ENCODE measurements at regions not wholly inside any gene's neighbourhood (a gene's known extent, or its start where the extent isn't known, plus 50 kb on each side); places are given as distances from the start of the nearest gene placed in this dataset.

DNA sequence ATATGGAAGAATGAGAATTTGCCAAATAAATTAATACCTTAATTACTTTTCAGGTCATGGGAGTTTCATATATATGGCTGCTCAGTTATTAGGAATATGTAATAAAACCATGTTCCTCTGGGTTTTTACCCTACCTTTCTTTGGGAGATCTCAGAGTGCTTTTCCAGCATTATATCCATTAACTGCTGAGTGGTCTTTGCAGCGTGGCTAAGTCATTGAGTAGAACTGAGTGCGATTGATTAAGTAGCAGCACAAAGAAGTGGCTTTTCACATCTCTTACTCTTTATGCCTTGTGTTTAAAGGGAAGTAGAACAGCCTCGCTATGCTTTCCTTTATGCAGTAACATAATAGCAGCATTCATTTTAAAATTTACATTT is 340.1 kb downstream of the SNAPC1 start:
- intact Hi-C loops (cut with DNase I): no loop called here
- DNase-seq (ENCODE audit: missing footprints): no peak
- ATAC-seq: no peak

- DNase-seq (ENCODE audit: missing footprints) (no peak), ATAC-seq (no peak)
- intact Hi-C loops (cut with DNase I): no loop called here
Observed at GRCh38 chr14:62103464-62103863, 341.2 kb downstream of the SNAPC1 start.

DNA sequence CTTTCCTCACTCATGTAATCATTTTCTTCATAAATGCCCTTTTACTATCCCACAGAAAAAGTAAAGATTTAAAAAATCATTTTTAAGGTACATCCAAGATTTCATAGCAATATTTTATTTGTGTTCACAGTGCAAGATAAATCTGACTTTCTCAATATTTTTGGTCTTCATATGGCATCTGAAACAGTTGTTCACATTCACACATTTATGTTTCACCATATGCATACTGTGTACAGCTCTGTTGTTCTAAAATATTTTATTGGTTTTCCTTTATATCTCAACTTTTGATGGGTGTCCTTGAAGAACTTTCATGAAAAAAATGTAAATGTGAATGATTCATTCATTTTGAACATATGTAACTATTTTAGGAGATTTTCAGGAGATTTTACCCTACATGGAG is 348.7 kb downstream of the SNAPC1 start:
- intact Hi-C loops (cut with DNase I): no loop called here
- ATAC-seq (no peak), DNase-seq (ENCODE audit: missing footprints) (no peak)

- DNase-seq (ENCODE audit: missing footprints): peak; percentile 71
- intact Hi-C loops (cut with DNase I): no loop called here
- ATAC-seq: peak; percentile 91
Observed at GRCh38 chr14:62117010-62117750, 355.0 kb downstream of the SNAPC1 start.

- no peak for ATAC-seq
- no peak for DNase-seq (ENCODE audit: missing footprints)
- intact Hi-C loops (cut with DNase I): no loop called here
Observed at GRCh38 chr14:62117751-62118105, 355.5 kb downstream of the SNAPC1 start.

DNA sequence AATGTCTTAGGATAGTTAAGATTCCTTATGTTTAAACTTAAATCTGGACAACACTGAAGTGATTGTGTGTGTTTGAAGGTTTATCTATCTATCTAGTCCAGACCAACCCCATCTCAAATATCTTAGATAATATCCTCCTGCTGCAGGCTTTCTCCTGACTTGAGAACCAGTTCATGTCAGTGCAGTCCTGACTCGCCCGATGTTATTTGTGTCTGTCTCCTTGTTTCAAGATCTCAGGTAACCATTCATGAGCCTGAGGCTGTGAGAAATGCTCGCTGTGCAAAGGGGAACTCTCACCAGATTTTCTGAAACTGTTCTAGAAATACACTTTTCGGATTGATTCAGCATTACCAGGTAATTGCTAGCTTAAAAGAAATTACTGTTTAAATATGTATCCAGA is 356.2 kb downstream of the SNAPC1 start:
- intact Hi-C loops (cut with DNase I): no loop called here
- ATAC-seq: no peak
- no peak for DNase-seq (ENCODE audit: missing footprints)

GRCh38 chr14:62118871-62119270 is 356.7 kb downstream of the SNAPC1 start:
- DNase-seq (ENCODE audit: missing footprints): no peak
- ATAC-seq: no peak
- intact Hi-C loops (cut with DNase I): no loop called here

DNA sequence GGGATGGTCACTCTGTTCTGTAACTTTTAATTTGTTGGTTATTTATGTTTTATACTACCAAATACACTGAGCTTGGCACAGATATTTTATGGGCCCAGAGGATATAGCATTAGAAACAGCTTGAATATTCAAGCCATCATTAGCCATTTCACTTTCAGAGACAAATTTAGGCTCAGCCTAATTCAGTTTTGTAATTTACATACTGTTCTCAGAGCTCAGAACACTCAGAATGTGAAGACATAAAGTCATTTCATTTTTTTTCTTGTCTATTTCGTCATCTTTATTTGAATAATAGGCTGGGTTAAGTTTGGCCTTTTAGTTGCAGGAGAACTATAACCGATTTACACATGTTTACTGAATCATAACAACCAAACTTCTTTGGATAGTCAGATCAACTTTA is 361.7 kb downstream of the SNAPC1 start:
- intact Hi-C loops (cut with DNase I): loop anchor here (10.0 kb wide), 2 partner anchors 669 to 829 kb away; no protein-coding TSS in a partner anchor
- ATAC-seq (no peak), DNase-seq (ENCODE audit: missing footprints) (no peak)

DNA sequence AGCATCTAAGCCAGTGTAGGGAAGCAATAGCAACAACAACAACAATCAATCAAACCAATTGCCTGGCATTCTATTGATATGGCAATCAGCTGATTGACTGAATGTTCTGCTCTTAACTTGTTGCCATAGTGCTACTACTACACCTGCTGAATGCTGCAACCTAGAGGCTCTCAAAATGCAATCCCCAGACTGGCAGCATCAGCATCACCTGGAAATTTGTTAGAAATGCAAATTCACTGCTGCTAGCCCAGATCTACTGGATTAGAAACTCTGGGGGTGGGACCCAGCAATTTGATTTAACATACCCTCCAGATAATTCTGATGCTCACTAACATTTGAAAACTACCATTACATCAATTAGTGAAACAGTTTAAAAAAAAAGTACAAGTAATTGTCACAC is 363.6 kb downstream of the SNAPC1 start:
- intact Hi-C loops (cut with DNase I): loop anchor here (5.0 to 10.0 kb wide), 3 partner anchors 233 to 831 kb away; no protein-coding TSS in a partner anchor
- DNase-seq (ENCODE audit: missing footprints) (no peak), ATAC-seq (no peak)

DNA sequence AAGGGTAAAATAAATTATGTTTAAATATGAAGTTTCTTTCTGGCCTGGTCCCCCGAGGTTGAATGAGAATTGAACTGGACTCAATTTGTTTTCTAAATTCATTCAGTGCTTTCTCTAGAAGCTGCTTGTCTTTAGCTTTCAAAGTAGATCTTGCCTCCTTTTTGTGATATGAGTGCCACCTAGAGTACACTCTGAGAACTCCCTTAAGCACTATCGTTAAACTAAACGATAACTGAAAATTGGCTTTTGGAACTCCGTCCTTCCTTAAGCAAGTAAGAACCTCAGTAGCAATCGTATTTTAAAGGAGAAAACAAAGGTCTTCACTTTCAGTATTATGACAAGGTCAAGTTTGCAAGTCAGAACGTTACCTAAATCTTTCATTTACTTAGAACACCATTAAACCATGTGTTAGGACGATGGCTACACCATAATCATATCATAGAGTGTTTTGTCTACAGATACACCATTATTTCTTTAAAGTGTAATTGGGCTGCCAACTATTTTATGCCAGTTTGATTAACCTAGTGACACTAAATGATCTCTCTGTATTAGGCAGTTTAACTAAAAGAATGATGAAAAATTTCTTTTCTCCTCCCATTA is 364.8 kb downstream of the SNAPC1 start:
- intact Hi-C loops (cut with DNase I): loop anchor here (5.0 to 10.0 kb wide), 3 partner anchors 235 to 832 kb away; no protein-coding TSS in a partner anchor
- ATAC-seq (no peak), DNase-seq (ENCODE audit: missing footprints) (no peak)

GRCh38 chr14:62130441-62130840 is 368.2 kb downstream of the SNAPC1 start:
- no peak for DNase-seq (ENCODE audit: missing footprints)
- ATAC-seq: no peak
- intact Hi-C loops (cut with DNase I): no loop called here

DNA sequence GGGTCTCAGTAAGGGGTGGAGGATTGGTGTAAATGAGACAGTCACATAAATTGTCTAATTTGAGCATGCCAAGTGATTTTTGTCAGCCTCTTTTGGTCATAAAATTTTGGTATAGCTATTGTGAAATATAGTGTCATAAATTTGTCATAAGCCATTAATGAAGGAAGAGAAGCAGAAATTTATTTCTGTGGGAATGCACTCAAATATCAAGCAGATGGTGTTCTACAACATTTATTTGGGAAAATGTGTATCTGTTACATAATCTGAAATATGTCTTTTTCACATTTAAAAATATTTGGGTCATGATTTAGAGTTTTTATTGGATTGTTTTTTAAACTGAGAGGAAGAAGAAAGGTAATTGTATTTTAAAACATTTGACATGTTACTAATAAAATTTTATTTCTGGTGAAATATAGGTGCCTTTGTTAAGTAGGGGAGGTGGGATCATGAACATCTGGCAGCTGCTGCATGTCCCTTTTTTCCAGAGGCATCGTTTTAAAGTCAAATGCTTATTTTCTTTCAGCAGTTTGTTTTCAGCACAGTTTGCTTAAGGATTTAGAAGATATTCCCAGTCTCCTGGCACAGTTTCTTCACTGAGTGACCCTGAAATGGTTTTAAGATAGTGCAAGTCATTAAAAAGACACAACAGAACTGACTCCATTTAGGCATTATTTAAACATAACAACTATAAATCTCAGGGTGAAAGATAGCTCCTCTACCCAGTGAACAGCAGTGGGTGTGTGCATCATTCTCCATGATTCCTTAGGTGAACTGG is 371.7 kb downstream of the SNAPC1 start:
- DNase-seq (ENCODE audit: missing footprints): no peak
- intact Hi-C loops (cut with DNase I): no loop called here

DNA sequence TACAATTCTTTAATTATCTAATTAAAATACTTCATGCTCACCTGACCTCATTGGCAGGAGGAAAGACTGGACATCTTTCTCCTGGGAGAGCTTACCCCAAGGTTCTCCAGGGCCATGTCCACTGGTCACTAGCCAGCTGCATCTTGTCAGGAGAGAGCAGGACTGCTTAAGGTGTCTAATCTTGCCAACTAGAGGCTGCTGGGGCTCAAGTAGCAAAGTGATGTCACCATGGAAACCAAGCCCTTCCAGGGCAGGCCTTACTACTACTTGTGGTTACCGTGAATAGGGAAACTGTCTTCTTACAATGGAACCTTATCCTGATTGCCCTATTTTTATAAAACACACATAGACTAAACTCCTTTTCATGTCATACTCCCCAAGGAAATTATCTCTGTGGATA is 376.4 kb downstream of the SNAPC1 start:
- intact Hi-C loops (cut with DNase I): no loop called here
- ATAC-seq (peak; percentile 59), DNase-seq (ENCODE audit: missing footprints) (no peak)

More for the DNA sequence above, 371.7 kb downstream of the SNAPC1 start:
- ATAC-seq: no peak

- DNase-seq (ENCODE audit: missing footprints): no peak
- no peak for ATAC-seq
- intact Hi-C loops (cut with DNase I): no loop called here
Observed at GRCh38 chr14:62141139-62141538, 378.9 kb downstream of the SNAPC1 start.

- DNase-seq (ENCODE audit: missing footprints): no peak
- intact Hi-C loops (cut with DNase I): no loop called here
- peak; percentile 79 for ATAC-seq
Observed at GRCh38 chr14:62143245-62143644, 381.0 kb downstream of the SNAPC1 start.

- DNase-seq (ENCODE audit: missing footprints) (no peak), ATAC-seq (peak; percentile 55)
- intact Hi-C loops (cut with DNase I): no loop called here
Observed at GRCh38 chr14:62144863-62145262, 382.6 kb downstream of the SNAPC1 start.

GRCh38 chr14:62146030-62146429 is 383.8 kb downstream of the SNAPC1 start:
- no peak for DNase-seq (ENCODE audit: missing footprints)
- ATAC-seq: peak; percentile 59
- intact Hi-C loops (cut with DNase I): no loop called here

GRCh38 chr14:62156052-62156451 is 393.8 kb downstream of the SNAPC1 start:
- intact Hi-C loops (cut with DNase I): no loop called here
- no peak for ATAC-seq
- no peak for DNase-seq (ENCODE audit: missing footprints)

- no peak for ATAC-seq
- intact Hi-C loops (cut with DNase I): no loop called here
- DNase-seq (ENCODE audit: missing footprints): no peak
Observed at GRCh38 chr14:62158779-62159178, 396.6 kb downstream of the SNAPC1 start.

- DNase-seq (ENCODE audit: missing footprints) (no peak), ATAC-seq (no peak)
- intact Hi-C loops (cut with DNase I): no loop called here
Observed at GRCh38 chr14:62159314-62159713, 397.1 kb downstream of the SNAPC1 start.

Data from Right ventricle myocardium inferior (tissue), 1 donor.